ENCODE measurements at regions not wholly inside any gene's neighbourhood (a gene's known extent, or its start where the extent isn't known, plus 50 kb on each side); places are given as distances from the start of the nearest gene placed in this dataset.

- TF ChIP-seq, protein P1, sequence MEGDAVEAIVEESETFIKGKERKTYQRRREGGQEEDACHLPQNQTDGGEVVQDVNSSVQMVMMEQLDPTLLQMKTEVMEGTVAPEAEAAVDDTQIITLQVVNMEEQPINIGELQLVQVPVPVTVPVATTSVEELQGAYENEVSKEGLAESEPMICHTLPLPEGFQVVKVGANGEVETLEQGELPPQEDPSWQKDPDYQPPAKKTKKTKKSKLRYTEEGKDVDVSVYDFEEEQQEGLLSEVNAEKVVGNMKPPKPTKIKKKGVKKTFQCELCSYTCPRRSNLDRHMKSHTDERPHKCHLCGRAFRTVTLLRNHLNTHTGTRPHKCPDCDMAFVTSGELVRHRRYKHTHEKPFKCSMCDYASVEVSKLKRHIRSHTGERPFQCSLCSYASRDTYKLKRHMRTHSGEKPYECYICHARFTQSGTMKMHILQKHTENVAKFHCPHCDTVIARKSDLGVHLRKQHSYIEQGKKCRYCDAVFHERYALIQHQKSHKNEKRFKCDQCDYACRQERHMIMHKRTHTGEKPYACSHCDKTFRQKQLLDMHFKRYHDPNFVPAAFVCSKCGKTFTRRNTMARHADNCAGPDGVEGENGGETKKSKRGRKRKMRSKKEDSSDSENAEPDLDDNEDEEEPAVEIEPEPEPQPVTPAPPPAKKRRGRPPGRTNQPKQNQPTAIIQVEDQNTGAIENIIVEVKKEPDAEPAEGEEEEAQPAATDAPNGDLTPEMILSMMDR (conservative IDR thresholded peaks at IDR 0.05; ENCODE audit: low read depth, low read length) = no peak
- no peak for TF ChIP-seq EZH2 (IDR thresholded peaks at IDR 0.05; ENCODE audit: borderline replicate concordance, low read depth, low read length, poor library complexity, severe bottlenecking)
These were observed 121.8 kb upstream of the PAX6 start for GRCh38 chr11:31932879-31933278.

All from A673 (cell line).